GM18499 (cell line): ENCODE measurements at regions not wholly inside any gene's neighbourhood (a gene's known extent, or its start where the extent isn't known, plus 50 kb on each side); places are given as distances from the start of the nearest gene placed in this dataset.
"Not testable (repeated sequence)": the region's sequence is repeated elsewhere in the genome, so short reads cannot be mapped to it uniquely, and the experiment has no call there.

Experiments used
- ATAC-seq: cut with Tn5 transposase; IDR thresholded peaks from one replicate; pipeline ENCODE4 v1.9.1; 2021; ENCODE audit warnings: moderate number of reproducible peaks; ENCODE audit not compliant: insufficient read depth, unreplicated experiment

DNA sequence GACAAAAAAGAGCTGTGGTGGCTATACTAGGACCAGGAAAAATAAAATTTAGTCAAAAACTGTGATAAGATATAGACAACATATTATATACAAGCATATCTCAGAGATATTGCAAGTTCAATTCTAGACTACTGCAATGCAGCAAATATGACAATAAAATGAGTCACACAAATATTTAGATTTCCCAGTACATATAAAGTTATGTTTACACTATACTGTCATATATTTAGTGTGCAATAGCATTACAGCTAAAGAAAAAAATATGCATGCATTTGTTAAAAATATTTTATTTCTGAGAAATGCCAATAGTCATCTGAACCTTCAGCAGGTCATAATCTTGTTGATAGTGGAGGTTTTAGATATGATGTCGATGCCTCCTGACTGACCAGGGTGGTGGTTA, 72.1 kb downstream of the AKR1C4 start:
- ATAC-seq = no peak

DNA sequence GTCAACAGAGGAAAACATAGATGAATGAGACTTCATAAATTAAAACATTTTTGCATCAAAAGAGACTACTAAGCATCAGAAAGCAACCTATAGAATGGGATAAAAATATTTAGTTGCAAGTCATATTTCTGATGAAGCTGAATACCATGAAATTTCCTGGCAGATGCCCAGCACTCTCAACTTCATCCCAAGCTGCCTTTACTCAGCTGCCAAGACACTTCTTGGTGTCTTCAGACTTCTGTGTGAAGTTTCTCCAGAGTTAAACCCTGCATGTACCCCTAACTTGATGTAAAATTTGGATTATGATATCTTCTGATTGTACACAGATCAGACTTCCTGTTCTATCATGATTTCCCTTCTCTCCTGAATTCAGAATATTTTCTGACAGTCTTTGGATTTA, 73.2 kb downstream of the AKR1C4 start:
- ATAC-seq = no peak

DNA sequence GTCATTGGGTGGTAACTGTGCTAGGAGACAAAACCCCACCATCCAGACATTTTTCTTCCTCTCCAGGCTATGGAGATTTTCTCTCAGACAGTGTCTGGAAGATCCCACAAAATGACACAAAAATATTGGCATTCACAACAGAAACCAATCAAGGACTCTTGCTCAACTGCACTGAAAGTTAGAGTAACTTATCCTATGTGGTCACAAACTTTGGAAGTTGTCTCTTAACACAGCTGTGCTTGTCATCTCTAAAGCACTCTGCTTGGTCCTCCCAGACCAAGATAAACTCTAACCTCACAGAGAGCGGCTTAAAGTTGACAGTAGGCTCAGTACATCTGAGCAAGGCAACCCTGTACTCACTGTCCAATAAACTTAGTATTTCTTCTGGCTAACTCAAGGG, 74.9 kb downstream of the AKR1C4 start:
- ATAC-seq = no peak

DNA sequence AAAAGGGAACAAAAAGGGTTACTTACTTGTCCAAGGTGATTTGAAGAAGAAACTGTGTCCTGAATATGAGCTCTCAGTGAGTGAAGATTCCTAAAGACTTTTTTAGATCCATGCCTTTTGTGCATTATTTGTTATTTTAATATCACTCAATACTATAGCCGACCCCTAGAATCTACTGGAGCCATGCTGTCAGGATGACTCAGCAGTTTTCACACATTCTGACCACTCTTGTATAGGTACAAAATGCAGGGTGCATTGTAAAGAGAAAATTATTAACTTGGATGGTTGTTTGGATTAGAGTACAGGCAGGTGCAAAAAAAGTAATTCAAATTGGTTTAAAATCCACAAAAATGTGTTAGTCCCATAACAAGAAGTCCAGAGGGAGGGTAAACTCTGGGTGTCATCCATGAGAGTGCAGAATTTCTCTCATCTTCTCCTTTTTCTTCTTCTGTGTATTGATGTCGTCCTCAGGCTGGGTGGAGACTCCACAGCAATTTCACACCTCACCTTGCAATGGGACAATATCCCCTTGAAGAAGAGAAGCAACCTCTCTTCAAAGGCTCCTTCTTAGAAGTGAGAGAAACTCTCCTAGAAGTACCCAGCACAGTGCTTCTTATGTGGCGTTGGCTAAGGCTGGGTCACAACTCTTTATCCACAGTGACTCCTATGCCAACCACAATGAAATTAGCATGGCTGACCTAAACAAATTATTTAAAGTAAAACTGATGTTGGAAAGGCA, 75.6 kb downstream of the AKR1C4 start:
- ATAC-seq = no peak

DNA sequence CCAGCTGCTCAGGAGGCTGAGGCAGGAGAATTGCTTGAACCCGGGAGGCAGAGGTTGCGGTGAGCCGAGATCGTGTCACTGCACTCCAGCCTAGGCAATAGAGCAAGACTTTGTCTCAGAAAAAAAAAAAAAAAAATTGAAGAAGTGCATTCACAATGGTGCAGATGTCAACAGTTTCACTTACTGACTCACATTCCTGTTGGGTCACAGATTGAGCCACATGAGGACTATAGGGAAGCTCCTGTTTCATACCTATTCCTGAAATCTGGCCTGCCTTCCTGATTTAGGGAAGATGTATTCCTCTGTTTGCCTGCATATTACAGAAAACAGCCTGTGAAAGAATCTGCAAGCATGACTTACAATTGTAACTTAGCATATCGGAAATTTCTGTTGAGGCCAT, 78.2 kb downstream of the AKR1C4 start:
- ATAC-seq = no peak

DNA sequence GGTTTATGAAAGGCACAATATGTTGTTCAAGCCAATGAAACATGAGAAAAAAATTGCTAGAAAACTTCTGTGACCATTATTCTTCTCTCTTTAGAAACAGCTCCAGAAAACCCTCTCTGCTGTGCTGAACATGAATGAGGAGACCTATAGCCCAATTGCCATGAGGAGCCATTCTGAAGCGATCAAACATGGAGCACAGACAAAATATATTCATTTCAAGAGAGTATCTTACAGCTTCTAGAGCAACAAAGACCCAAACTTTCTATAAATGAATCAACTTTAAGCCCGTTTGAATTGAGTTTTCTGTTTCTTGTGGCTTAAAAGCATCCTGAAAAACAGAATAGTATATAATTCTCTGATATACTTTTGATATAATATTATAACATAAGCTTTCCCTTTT, 83.4 kb upstream of the UCN3 start:
- no peak for ATAC-seq

DNA sequence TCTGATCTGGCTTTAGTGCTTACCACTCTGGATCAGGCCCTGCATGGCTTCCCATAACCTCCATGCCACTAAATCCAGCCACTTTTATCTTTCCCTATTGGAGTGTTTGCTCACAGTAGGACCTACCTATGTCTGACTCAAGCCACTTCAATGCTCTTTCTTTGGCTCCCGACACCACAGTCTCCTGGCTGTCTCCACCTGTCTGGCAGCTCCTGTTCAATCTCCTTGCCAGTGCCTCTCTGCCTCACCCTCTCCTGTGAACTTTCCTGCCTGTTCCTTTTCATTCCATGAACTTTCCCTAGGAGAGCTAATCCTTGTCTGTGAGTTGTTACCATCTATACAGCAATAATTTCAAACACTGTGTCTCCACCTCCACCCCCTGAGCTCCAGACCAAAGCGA, 82.6 kb upstream of the UCN3 start:
- no peak for ATAC-seq

DNA sequence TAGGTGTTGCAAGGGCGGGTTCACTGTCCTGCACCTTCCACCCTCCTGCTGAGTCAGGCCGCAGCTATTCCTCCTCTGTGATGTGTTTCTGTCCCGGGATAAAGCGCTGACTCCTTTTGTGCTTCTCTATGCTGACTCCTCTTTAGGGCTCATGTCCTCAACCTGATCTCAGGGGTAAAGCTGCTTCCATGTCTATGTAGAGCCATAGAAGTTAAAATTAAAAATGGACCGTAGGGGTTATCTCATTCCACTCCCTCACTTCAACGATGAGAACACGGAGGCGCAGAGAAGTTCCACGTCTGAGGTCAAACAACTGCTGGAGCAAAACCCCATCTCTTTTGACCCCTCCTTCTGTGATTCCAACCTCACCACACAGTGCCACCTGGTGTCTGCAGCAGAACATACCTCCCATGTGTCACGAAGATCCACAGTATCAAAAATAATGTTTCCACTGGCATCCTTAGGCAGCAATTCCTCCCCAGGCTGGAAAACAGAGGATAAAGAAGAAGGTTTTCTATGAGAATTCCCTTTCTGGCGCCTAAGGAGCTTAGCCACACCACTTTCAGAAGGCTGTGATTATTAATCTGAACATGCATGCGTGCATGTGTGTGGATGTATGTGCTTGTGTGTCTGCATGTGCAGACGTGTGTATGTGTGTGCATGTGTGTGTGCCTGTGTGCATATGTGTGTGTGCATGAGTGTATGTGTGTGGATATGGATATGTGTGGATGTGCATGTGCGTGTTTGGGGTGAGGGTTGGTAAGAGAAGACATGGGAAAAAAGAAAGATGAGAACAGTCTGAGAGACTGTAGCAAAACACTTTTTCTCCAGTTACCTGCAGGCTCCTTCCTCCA, 81.2 kb upstream of the UCN3 start:
- peak; percentile 68 for ATAC-seq

DNA sequence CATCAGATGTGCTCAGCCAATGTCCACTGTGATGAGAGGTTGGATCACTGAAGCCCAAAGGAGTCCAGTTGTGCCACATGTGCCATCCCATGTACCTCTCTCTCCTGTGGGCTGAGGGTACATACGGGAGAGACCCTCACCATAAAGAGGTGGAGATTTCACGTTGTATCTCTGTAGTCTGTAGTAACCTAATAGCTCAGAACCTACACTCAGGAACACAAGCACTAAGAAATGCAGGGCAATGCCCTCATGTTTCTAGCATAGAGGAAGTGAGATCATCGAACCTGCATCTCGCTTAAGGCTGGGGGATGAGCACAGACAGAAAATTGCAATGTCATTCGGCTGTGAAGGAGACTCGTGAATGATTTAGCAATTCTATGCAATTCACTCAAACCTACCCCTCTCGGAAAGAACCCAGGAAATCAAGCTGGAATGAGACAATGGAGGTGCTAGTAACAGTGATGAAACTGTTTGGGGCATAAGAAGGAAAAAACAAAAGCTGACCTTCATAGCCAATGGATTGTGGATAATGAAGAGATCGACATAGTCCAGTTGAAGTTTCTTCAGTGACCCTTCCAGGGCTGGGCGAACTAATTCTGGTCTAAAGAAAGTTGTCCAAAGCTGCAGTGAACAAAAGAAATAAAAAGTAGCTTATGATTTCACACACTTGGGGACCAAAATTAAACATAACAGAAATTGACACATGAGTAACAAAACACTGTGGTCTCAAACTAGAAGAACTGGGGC, 80.3 kb upstream of the UCN3 start:
- ATAC-seq = peak; percentile 54

DNA sequence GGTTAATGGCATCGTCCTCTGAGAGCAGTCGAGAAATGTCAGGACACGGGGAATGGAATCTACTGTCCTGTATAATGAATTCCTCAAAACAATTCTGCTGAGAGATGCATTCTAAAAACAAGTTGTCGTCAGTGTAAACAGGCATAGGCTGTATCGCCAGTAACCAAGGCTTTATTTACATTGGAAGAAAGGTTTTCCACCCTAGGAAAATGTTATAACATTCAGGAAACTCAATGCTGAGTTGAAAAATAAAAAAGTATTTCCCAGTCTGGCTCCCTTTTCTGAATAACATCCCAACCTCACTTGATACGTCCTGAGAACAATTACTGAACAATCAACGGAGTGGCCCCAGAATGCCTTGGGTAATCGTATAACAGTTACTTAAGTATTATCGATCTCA, 79.6 kb upstream of the UCN3 start:
- ATAC-seq = no peak

DNA sequence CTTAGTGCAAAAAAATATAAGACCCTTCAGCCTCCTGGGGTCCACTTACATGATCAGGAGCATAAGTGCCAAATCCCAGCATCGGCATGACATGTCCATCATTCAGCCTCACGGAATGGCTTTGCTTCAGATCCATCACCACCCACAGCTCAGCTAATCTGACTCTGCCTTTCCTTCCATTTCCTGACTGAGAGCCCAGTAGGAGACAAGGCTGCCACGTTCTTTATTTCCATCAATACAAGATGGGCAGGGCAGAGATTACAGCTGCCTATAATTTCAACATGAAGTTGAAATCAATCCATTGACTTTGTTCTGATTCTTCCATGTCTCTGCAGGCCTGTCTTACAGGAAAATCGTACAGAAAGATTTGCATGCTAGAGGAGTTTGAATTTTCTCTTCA, 76.4 kb upstream of the UCN3 start:
- ATAC-seq = no peak

DNA sequence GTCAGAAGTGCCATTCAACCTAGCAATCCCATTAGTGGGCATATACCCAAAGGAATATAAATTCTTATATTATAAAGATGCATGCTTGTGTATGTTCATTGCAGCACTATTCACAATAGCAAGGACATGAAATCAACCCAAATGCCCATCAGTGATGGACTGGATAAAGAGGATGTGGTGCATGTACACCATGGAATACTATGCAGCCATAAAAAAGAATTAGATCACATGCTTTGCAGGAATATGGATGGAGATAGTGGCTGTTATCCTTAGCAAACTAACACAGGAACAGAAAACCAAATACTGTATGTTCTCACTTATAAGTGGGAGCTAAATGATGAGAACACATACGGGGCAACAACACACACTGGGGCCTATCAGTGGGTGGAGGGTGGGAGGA, 75.5 kb upstream of the UCN3 start:
- not testable (repeated sequence) for ATAC-seq

DNA sequence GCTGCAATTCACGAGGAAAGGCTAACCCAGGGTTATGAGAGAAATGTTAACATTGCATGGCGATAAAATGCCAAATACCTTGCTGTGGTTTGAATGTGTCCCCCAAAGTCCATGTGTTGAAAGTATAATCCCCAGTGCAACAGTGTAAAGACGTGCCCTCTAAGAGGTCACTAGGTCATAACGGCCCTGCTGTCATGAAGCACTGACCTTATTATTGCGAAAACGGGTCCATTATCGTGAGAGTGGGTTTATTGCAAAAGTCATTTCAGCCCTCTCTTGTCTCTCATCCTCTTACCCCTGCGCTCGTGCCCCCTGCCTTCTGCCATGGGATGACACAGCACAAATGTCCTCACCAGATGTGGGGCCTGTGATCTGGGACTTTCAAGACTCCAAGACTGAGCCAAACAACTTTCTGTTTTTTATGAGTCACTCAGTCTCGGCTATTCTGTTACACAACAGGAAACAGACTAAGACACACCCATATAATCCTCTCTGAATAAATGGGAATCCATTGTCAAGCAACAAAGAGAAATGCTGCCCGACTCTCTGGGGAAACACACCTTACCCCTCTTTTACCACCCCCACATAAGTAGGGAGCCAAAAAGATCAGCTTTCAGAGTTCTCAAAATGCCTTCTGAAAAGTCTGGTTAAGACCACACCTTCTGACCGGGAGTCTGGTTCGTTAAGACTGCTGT, 73.1 kb upstream of the UCN3 start:
- ATAC-seq = peak; percentile 48

DNA sequence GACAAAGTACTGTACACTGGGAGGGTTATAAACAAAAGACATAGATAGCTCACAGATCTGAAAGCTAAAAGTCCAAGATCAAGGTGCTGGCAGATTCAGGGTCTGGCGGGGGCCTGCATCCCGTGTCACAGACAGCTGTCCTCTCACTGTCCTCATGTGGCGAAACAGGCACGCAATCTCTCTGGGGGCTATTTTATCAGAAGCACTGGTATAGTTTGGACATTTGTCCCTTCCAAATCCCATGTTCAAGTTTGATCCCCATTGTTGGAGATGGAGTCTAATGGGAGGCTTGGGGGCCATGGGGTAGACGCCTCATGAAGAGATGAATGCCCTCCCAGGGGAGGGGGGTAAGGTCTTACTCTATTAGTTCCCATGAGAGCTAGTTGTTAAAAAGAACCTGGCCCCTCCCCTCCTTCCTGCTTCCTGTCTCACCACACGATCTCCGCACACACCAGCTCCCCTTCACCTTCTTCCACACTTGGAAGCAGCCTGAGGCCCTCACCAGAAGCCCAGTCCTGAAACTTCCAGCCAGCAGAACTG, 72.5 kb upstream of the UCN3 start:
- no peak for ATAC-seq

DNA sequence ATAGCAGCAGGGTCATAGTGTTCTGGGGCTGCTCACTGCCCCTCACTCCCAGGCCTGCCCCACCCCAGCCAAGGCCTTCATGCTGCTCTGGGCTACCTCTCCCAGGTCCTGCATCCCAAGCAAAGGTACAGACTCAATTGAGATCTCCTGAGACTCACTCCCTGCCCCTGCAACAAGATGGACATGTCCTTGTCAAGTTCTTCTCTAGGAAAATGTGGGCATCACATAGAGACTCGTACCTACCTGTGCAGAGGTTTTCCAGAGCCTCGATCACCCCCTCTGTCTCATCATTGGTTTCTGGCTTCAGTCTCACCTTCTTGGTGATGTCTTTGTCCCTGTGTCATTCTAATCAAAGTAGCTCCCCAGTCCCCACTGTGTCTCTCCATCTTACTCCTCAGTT, 71.8 kb upstream of the UCN3 start:
- ATAC-seq = not testable (repeated sequence)

DNA sequence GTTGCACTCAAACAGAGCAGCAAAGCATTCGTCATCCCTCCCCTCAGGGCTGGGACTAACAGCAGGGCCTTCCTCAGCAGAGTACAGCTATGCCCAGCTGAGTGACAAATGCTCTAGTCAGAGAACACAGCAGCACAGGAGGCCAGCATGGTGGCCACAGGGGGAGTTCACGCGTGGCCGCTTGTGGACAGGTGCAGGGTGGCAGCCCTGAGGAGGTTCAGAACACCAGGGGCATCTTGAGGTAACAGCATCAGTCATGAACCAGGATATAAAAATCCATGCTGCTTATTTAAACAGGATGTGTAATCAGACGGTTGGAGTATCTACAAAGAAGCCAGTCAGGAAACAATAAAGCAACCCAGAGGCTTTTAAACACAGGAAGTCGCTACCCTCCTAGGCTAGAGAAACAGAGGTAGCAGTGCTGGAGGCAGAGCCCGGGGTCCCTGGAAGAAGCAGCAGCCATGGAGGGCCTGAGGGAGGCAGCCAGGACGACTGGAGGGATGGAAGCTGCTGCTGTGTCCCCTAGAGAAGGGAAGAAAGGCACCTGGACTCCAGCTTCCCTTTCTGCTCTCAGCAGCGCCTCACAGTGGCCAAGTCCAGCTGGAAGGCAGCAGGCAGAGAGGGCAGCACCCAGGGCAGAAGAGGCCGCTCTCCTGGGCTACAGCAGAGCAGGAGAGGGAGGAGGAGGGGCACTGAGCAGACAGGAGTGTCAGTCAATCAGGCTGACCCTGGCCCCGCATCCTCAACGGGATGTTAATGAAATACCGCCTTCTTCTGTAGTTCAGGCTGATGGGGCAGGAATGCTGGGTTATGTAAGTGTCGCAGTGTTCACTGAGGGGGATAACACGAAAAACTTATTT, 70.8 kb upstream of the UCN3 start:
- no peak for ATAC-seq

DNA sequence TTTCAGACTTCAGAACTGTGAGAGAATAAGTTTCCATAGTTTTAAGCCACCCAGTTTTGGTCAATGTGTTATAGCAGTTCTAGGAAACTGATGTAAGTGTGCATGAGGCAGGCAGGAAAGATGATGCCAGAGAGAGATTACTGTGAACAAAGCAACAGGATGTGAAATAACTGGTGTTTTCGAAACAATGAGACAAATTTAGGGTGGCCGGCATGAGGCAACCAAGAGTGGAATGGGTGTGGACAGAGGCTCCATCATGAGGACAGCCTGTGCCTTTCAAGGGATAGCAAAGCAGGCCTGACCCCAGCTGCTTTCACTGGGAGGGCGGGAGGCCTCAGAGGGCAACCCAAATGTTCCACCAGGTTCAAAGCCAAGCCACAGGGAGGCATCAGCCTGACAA, 67.3 kb upstream of the UCN3 start:
- no peak for ATAC-seq

DNA sequence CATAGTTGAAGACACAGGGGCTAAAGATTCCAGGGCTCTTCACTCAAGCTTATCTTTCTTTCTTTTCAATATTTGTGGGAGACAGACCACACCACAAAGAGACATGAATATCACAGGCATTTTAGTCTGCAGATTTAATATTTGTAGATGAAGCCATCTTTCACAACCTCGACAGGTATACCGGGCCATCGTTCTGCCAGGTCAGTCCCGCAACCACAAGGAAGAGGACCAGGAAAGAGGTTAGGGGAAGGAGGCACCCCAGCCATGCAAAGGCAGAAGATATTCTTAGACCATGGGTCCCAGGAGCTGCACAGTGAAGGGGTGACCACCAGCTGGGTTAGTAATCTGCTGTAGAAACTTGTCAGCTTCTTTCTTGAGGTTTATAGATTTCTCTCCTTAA, 66.8 kb upstream of the UCN3 start:
- no peak for ATAC-seq

DNA sequence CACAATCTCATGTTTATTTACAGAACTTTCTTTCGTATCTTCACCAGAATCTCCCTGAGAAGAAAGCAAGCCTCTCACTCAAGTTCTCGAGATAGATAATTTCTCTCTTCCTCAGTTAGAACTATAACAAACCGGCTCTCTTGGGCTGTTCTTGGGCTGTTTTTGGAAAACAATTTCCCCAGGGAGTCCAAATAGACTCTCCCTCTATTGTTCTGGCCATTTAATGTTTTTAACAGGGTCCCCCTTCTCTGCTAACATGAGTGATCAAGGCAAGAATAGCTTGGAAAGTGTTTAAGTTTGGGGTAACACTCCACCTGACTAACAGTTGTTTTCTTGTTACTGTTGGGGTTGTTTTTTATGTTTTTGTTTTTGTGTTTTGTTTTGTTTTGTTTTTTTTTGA, 64.8 kb upstream of the UCN3 start:
- no peak for ATAC-seq
